H9 (cell line): ENCODE measurements at regions not wholly inside any gene's neighbourhood (a gene's known extent, or its start where the extent isn't known, plus 50 kb on each side); places are given as distances from the start of the nearest gene placed in this dataset.

Experiments
- DNase-seq: peaks from one replicate; pipeline ENCODE4 v3.0.0-alpha.2; 2017
- H2AFZ ChIP-seq: one replicate; pipeline ENCODE4 v1.6.1; 2013; ENCODE audit warnings: mild to moderate bottlenecking, low read length, control low read depth, moderate library complexity
- H2AK5ac ChIP-seq: 2 replicates; pipeline ENCODE4 v1.6.1; 2013; ENCODE audit warnings: low read length, control low read depth, mixed read lengths; ENCODE audit not compliant: insufficient read length
- H2BK120ac ChIP-seq: one replicate; pipeline ENCODE4 v1.6.1; 2013; ENCODE audit warnings: low read depth, mild to moderate bottlenecking, low read length, control low read depth, inconsistent platforms; ENCODE audit not compliant: poor library complexity, severe bottlenecking
- H2BK12ac ChIP-seq: 2 replicates; pipeline ENCODE4 v1.6.1; 2013; ENCODE audit warnings: low read length, control low read depth, mixed read lengths, low read depth; ENCODE audit not compliant: insufficient read length
- H2BK15ac ChIP-seq: 2 replicates; pipeline ENCODE4 v1.6.1; 2013; ENCODE audit warnings: low read depth, low read length, control low read depth
- H2BK20ac ChIP-seq: one replicate; pipeline ENCODE4 v1.6.1; 2013; ENCODE audit warnings: low read depth, mild to moderate bottlenecking, low read length, control low read depth, inconsistent platforms; ENCODE audit not compliant: poor library complexity, severe bottlenecking
- H2BK5ac ChIP-seq: 2 replicates; pipeline ENCODE4 v1.6.1; 2013; ENCODE audit warnings: low read length, control low read depth, mixed read lengths; ENCODE audit not compliant: insufficient read length
- H3K14ac ChIP-seq: 2 replicates; pipeline ENCODE4 v1.6.1; 2013; ENCODE audit warnings: low read length, control low read depth; ENCODE audit not compliant: insufficient read depth
- H3K18ac ChIP-seq: 2 replicates; pipeline ENCODE4 v1.6.1; 2013; ENCODE audit warnings: low read depth, mild to moderate bottlenecking, mixed read lengths, low read length, control low read depth; ENCODE audit not compliant: insufficient read length
- H3K23ac ChIP-seq: 2 replicates; pipeline ENCODE4 v1.6.1; 2013; ENCODE audit warnings: low read length, control low read depth, mixed read lengths, low read depth; ENCODE audit not compliant: insufficient read length
- H3K23me2 ChIP-seq: 2 replicates; pipeline ENCODE4 v1.6.1; 2013; ENCODE audit warnings: low read depth, mild to moderate bottlenecking, mixed read lengths, low read length, control low read depth; ENCODE audit not compliant: insufficient read length, poor library complexity, severe bottlenecking
- H3K27ac ChIP-seq: 2 replicates; pipeline ENCODE4 v1.5.1; 2013; ENCODE audit warnings: low read length, control low read depth, mixed read lengths, low read depth; ENCODE audit not compliant: insufficient read length
- H3K27me3 ChIP-seq: 2 replicates; pipeline ENCODE4 v1.6.1; 2013; ENCODE audit warnings: low read length, control low read depth, inconsistent platforms; ENCODE audit not compliant: insufficient read depth
- H3K4ac ChIP-seq: 2 replicates; pipeline ENCODE4 v1.6.1; 2013; ENCODE audit warnings: low read depth, mild to moderate bottlenecking, control low read depth, inconsistent platforms, low read length, moderate library complexity
- H3K4me1 ChIP-seq: 2 replicates; pipeline ENCODE4 v1.6.1; 2013; ENCODE audit warnings: low read length, control low read depth, inconsistent platforms; ENCODE audit not compliant: insufficient read depth
- H3K4me2 ChIP-seq: 2 replicates; pipeline ENCODE4 v1.6.1; 2013; ENCODE audit warnings: low read length, control low read depth, mixed read lengths; ENCODE audit not compliant: insufficient read length, insufficient read depth
- H3K56ac ChIP-seq: 2 replicates; pipeline ENCODE4 v1.6.1; 2013; ENCODE audit warnings: low read depth, mild to moderate bottlenecking, mixed read lengths, low read length, control low read depth; ENCODE audit not compliant: insufficient read length
- H3K79me1 ChIP-seq: 2 replicates; pipeline ENCODE4 v1.6.1; 2013; ENCODE audit warnings: low read depth, mild to moderate bottlenecking, moderate library complexity, low read length, control low read depth, inconsistent platforms; ENCODE audit not compliant: insufficient read depth, poor library complexity, severe bottlenecking
- H3K79me2 ChIP-seq: 2 replicates; pipeline ENCODE4 v1.6.1; 2013; ENCODE audit warnings: low read length, control low read depth, inconsistent platforms; ENCODE audit not compliant: insufficient read depth
- H3K9ac ChIP-seq: 2 replicates; pipeline ENCODE4 v1.6.1; 2013; ENCODE audit warnings: low read length, control low read depth, mixed read lengths; ENCODE audit not compliant: insufficient read length; ENCODE audit errors: extremely low read depth
- H3K9me3 ChIP-seq: one replicate; pipeline ENCODE4 v1.6.1; 2013; ENCODE audit warnings: low read depth, low read length, inconsistent platforms; ENCODE audit not compliant: control insufficient read depth
- H3T11ph ChIP-seq: one replicate; pipeline ENCODE4 v1.6.1; 2013; ENCODE audit warnings: mild to moderate bottlenecking, low read length, control low read depth, inconsistent platforms
- H4K20me1 ChIP-seq: one replicate; pipeline ENCODE4 v1.6.1; 2013; ENCODE audit not compliant: control insufficient read depth, insufficient read length, insufficient read depth
- H4K5ac ChIP-seq: 2 replicates; pipeline ENCODE4 v1.6.1; 2013; ENCODE audit warnings: low read depth, mild to moderate bottlenecking, mixed read lengths, low read length, control low read depth; ENCODE audit not compliant: insufficient read length
- H4K8ac ChIP-seq: replicated peaks from 2 replicates; pipeline ENCODE4 v1.6.1; 2013; ENCODE audit warnings: low read length, control low read depth, mixed read lengths, low read depth; ENCODE audit not compliant: insufficient read length
- H4K91ac ChIP-seq: 2 replicates; pipeline ENCODE4 v1.6.1; 2013; ENCODE audit warnings: low read depth, mild to moderate bottlenecking, moderate library complexity, mixed read lengths, low read length, control low read depth; ENCODE audit not compliant: insufficient read length
- H3K27ac Mint-ChIP-seq, 3 experiments: 2 replicates in 2 of 3; 3 replicates in 1 of 3; pipeline ENCODE4 v1.8.0; 2020 to 2021; ENCODE audit warnings: mixed read lengths in 3 of 3, mild to moderate bottlenecking in 1 of 3, moderate library complexity in 1 of 3
- H3K27me3 Mint-ChIP-seq: 2 replicates; pipeline ENCODE4 v1.8.0; 2021; ENCODE audit warnings: low read depth, mild to moderate bottlenecking, moderate library complexity, mixed read lengths
- H3K36me3 Mint-ChIP-seq, 3 experiments: 2 replicates in 2 of 3; 3 replicates in 1 of 3; pipeline ENCODE4 v1.8.0; 2020 to 2021; ENCODE audit warnings: low read depth in 3 of 3, mixed read lengths in 3 of 3; ENCODE audit not compliant: insufficient read depth in 1 of 3
- H3K4me1 Mint-ChIP-seq, 2 experiments: 2 replicates each; pipeline ENCODE4 v1.8.0; 2020; ENCODE audit warnings: mixed read lengths in 2 of 2
- H3K4me3 Mint-ChIP-seq, 2 experiments: 2 replicates in 1 of 2; 3 replicates in 1 of 2; pipeline ENCODE4 v1.8.0; 2020 to 2021; ENCODE audit warnings: mild to moderate bottlenecking in 2 of 2, mixed read lengths in 2 of 2, moderate library complexity in 1 of 2
- H3K9me3 Mint-ChIP-seq, 2 experiments: 2 replicates in 1 of 2; 3 replicates in 1 of 2; pipeline ENCODE4 v1.8.0; 2020; ENCODE audit warnings: mild to moderate bottlenecking in 2 of 2, mixed read lengths in 2 of 2, moderate library complexity in 1 of 2
- CTCF ChIP-seq: fragments of 200-600 bp; sonication (generic); conservative IDR thresholded peaks from 3 replicates; pipeline ENCODE4 v1.8.0; 2021; ENCODE audit warnings: antibody characterized with exemption, mild to moderate bottlenecking
- WGBS: extraction: QIAGEN DNeasy Blood & Tissue Kit; methylation state at CpG from one replicate; pipeline ENCODE4 v1.1.7; 2013; ENCODE audit warnings: missing lambda C conversion rate, low lambda C conversion rate, mixed read lengths; ENCODE audit not compliant: insufficient read length; ENCODE audit errors: extremely low coverage; 5-methylcytosine and 5-hydroxymethylcytosine counted together

GRCh38 chr1:148309940-148310500 lies 157.9 kb upstream of the NBPF11 start:
- Histone ChIP-seq H2BK12ac (no peak overlapping the region), H3K14ac (no peak overlapping the region), H3K27me3 (peaks cover 8% of the 10 kb centered on the region; the same call in 1 of the 2 replicates), H2BK120ac (no peak overlapping the region), H3K79me2 (no peaks in the 10 kb centered on the region), H3K4me1 (no peaks in the 10 kb centered on the region), H2BK20ac (no peak overlapping the region), H3K23ac (no peak overlapping the region), H3K4me2 (peak overlapping the region; percentile 50), H3K18ac (no peak overlapping the region), H3K56ac (no peak overlapping the region), H2BK5ac (no peak overlapping the region), H2AK5ac (no peak overlapping the region), H3K27ac (no peak overlapping the region), H2BK15ac (no peak overlapping the region), H2AFZ (no peak overlapping the region), H4K8ac (no peak overlapping the region), H4K5ac (no peak overlapping the region), H3K9ac (no peak overlapping the region), H4K20me1 (peaks cover 2% of the 10 kb centered on the region), H3K9me3 (no peaks in the 10 kb centered on the region), H3K4ac (no peak overlapping the region), H3K23me2 (peaks cover 4% of the 10 kb centered on the region), H3T11ph (no peak overlapping the region), H3K79me1 (no peaks in the 10 kb centered on the region), H4K91ac (no peak overlapping the region)
- no peak for TF ChIP-seq CTCF
- Mint-ChIP-seq H3K9me3 (peaks cover 21% of the 10 kb centered on the region in 2 experiments; a peak in 4 of 5 replicates), H3K4me1 (peaks cover 2 to 4% of the 10 kb centered on the region in 2 experiments; a peak in 3 of 4 replicates), H3K36me3 (peaks cover 0 to 9% (median 1%) of the 10 kb centered on the region in 3 experiments; a peak in 4 of 7 replicates), H3K4me3 (peak overlapping the region; percentile 65 to 73), H3K27me3 (peaks cover 65% of the 10 kb centered on the region), H3K27ac (no peak overlapping the region)
- DNase-seq = no peak
- no CpG with 5 or more reads among the region's 37 CpGs for WGBS
